Kidney epithelial cell (primary cell): ENCODE measurements at regions not wholly inside any gene's neighbourhood (a gene's known extent, or its start where the extent isn't known, plus 50 kb on each side); places are given as distances from the start of the nearest gene placed in this dataset.

Experiments used
- DNase-seq: peaks from one replicate; pipeline ENCODE4 v3.0.0-alpha.2; 2010; ENCODE audit warnings: low read depth
- H3K27me3 ChIP-seq: 2 replicates; pipeline ENCODE4 v1.6.0; 2011; ENCODE audit warnings: low read length; ENCODE audit not compliant: control insufficient read depth, insufficient read depth
- H3K36me3 ChIP-seq: 2 replicates; pipeline ENCODE4 v1.5.1; 2011; ENCODE audit warnings: low read length; ENCODE audit not compliant: control insufficient read depth, insufficient read depth
- H3K4me3 ChIP-seq: 2 replicates; pipeline ENCODE4 v1.5.1; 2011; ENCODE audit warnings: low read depth, mild to moderate bottlenecking, control low read depth, low read length
- TF ChIP-seq, protein P1 (sequence below): IDR thresholded peaks from 2 replicates; pipeline ENCODE4 v1.5.1; 2011; ENCODE audit warnings: mild to moderate bottlenecking, moderate library complexity, low read length, control low read depth, inconsistent platforms; ENCODE audit not compliant: insufficient read depth, poor library complexity, severe bottlenecking

DNA sequence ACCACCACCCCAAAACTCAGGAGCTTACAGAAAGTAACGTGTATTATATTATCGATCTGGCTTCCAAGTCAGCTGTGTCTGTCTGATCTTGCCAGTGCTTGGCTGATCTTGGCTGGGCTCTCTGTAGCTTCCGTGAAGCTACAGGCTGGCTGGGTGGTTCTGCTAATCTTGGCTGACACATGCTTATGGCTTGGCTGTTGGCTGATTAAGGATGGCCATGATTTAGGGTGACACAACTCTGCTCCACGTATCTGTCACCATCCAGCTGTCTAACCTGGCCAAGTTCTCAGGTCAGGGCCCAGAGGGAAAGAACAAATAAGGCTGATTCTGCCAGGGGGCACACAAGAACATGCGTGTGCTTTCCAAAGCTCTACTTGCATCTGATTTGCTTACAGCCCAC lies 64.7 kb upstream of the PRL start:
- no peaks in the 10 kb centered on the region for H3K27me3 ChIP-seq

DNA sequence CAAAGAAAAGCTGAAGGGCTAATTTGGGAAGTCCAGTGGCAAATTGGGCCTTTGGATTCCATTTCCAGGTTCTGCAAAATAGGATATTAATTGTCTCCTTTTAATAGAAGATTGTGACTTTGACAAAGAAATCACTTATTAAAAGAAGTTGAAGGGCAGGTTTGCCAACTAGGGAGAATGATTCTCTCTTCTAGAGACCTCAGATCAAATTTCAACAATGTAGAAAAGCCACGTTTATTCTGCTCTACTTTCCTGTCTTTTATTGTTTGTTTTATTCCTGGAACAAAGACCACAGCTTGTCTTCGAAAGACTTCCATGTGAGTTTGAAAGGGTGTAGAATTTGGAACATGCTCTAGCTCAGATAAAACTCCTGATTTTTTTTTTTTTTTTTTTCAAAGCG lies 65.5 kb upstream of the PRL start:
- Histone ChIP-seq H3K4me3 (no peak overlapping the region), H3K36me3 (no peaks in the 10 kb centered on the region), H3K27me3 (no peaks in the 10 kb centered on the region)
- no peak for DNase-seq
- TF ChIP-seq, protein P1, sequence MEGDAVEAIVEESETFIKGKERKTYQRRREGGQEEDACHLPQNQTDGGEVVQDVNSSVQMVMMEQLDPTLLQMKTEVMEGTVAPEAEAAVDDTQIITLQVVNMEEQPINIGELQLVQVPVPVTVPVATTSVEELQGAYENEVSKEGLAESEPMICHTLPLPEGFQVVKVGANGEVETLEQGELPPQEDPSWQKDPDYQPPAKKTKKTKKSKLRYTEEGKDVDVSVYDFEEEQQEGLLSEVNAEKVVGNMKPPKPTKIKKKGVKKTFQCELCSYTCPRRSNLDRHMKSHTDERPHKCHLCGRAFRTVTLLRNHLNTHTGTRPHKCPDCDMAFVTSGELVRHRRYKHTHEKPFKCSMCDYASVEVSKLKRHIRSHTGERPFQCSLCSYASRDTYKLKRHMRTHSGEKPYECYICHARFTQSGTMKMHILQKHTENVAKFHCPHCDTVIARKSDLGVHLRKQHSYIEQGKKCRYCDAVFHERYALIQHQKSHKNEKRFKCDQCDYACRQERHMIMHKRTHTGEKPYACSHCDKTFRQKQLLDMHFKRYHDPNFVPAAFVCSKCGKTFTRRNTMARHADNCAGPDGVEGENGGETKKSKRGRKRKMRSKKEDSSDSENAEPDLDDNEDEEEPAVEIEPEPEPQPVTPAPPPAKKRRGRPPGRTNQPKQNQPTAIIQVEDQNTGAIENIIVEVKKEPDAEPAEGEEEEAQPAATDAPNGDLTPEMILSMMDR, result no peak

More for the DNA sequence above, 64.7 kb upstream of the PRL start:
- H3K36me3 ChIP-seq, result no peaks in the 10 kb centered on the region
- H3K4me3 ChIP-seq, result no peak overlapping the region
- no peak for DNase-seq
- TF ChIP-seq, protein P1, result no peak

DNA sequence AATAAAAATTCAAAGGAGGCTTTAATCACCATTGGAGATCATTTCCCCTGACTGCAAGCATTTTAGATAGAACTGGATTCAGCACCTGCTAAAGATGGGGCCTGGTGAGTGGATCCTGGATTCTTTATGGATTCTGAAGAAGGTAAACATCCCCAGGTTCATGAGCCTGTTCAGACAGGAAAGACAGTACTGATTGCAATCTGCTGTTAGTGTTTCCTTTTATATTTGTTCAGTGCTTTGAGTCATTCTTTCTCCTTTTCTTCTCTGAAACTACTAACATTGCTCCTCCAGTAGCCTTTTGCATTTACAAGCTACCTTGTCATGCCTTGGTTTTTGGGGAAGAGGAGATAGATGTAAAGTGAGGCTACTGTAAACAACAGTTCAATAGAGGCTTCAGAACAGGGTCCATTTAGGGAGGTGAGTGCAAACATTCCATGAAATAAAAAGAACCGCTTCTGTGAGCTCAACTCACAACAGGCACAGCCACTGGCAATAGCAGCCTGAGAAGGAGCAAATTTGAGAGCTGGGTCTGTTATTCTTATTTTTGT lies 66.4 kb upstream of the PRL start:
- no peak for DNase-seq
- no peaks in the 10 kb centered on the region for H3K36me3 ChIP-seq
- TF ChIP-seq, protein P1, result no peak
- H3K27me3 ChIP-seq, result no peaks in the 10 kb centered on the region
- H3K4me3 ChIP-seq, result no peak overlapping the region

DNA sequence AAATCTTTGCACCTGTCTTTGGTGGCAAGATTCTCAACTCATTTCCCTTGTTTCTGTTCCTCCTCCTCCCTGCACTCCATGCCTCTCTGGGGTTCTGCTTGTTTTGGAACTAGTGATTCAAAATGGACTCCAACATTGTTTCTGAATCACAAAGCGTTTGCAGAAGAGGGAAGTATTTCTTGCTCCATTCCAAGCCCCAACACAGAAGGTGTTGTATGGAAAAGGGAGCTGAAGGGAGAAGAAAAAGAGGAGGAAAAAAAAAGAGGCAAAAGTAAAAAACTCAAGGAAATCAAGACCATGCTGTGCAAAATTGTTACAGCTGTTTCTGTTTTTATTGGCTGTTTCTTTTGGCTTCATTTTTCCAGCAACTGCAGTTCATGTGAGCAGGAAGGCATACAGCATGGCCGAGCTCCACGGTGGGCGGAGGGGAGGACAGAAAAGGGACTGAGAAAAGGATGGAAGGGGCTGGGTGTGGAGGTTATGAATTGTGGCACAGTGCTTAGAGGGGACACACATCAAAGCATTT lies 66.9 kb upstream of the PRL start:
- H3K36me3 ChIP-seq, result no peaks in the 10 kb centered on the region
- H3K4me3 ChIP-seq, result no peak overlapping the region
- H3K27me3 ChIP-seq, result no peaks in the 10 kb centered on the region
- no peak for DNase-seq
- TF ChIP-seq, protein P1, result no peak

DNA sequence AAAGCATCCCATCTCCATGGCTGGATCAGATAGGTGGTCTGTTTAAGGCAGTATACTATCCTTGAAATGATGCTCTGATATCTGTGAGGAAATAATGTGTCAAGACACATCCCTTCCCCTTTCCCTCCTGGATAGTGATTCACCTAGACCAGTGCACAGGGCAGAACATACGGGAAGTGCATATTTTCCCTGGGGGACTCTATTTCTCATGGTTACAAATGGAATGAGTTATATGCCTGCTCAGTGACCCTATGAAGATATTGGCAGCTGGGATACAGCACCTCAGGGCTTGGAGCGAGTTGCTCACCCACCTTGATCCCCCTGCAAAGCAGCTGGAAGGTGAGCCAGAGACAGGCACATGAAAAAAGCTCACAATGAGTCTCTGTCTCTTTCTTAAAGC lies 67.5 kb upstream of the PRL start:
- Histone ChIP-seq H3K4me3 (no peak overlapping the region), H3K27me3 (no peaks in the 10 kb centered on the region), H3K36me3 (no peaks in the 10 kb centered on the region)
- DNase-seq, result no peak
- TF ChIP-seq, protein P1, result no peak

DNA sequence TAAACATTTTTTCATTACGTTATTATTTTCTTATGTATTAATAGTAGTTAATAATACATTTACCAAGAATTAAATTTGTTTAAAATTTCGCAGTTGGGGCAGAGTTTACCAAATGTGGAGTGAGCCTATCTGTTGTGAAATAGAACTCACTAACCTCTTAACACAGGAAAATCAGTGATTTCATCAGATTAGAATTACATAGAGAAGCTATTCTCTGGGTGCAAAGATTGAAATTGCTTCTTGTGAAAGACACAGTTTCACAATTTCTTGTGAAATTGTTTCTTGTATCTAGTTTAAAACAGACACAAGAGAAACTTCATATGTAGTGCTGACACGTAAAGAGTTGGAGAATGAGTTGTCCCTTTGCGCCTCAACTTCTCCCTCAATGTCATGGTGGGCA lies 69.4 kb upstream of the PRL start:
- no peak for DNase-seq
- no peak overlapping the region for H3K4me3 ChIP-seq
- no peaks in the 10 kb centered on the region for H3K27me3 ChIP-seq
- no peaks in the 10 kb centered on the region for H3K36me3 ChIP-seq
- TF ChIP-seq, protein P1, result no peak
